ENCODE measurements at regions not wholly inside any gene's neighbourhood (a gene's known extent, or its start where the extent isn't known, plus 50 kb on each side); places are given as distances from the start of the nearest gene placed in this dataset.

DNA sequence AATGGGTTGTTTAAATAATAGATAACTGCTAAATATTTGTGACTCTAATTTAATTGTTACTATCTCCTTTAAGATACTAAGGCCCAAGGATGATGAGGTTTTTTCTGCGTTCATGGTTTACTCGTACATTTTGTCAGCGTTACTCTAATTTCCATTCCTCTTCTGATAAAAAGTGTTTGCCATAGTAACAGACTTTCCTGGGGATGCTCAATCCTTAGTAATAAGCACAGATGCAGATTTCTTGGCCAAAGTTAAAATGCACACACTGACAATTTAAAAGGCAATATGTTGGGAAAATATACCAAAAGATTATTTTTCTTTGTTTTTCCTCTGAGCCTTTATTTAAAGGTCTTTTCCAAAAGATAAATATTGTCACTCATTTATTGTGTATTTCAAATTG is 149.6 kb downstream of the IRS2 start:
- TF ChIP-seq, protein P1, sequence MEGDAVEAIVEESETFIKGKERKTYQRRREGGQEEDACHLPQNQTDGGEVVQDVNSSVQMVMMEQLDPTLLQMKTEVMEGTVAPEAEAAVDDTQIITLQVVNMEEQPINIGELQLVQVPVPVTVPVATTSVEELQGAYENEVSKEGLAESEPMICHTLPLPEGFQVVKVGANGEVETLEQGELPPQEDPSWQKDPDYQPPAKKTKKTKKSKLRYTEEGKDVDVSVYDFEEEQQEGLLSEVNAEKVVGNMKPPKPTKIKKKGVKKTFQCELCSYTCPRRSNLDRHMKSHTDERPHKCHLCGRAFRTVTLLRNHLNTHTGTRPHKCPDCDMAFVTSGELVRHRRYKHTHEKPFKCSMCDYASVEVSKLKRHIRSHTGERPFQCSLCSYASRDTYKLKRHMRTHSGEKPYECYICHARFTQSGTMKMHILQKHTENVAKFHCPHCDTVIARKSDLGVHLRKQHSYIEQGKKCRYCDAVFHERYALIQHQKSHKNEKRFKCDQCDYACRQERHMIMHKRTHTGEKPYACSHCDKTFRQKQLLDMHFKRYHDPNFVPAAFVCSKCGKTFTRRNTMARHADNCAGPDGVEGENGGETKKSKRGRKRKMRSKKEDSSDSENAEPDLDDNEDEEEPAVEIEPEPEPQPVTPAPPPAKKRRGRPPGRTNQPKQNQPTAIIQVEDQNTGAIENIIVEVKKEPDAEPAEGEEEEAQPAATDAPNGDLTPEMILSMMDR (IDR thresholded peaks at IDR 0.05; ENCODE audit: insufficient read depth, low read depth, low read length) = no peak
- TF ChIP-seq EZH2 (IDR thresholded peaks at IDR 0.05; ENCODE audit: insufficient read depth, low read length) = no peak
